ENCODE measurements at regions not wholly inside any gene's neighbourhood (a gene's known extent, or its start where the extent isn't known, plus 50 kb on each side); places are given as distances from the start of the nearest gene placed in this dataset.

- no peak for DNase-seq
These were observed 227.7 kb upstream of the B3GAT1 start for GRCh38 chr11:134639586-134640330.

GRCh38 chr11:134638796-134639430, 226.9 kb upstream of the B3GAT1 start:
- DNase-seq = no peak

GRCh38 chr11:134637091-134638015, 225.3 kb upstream of the B3GAT1 start:
- no peak for DNase-seq

GRCh38 chr11:134636071-134636470, 224.0 kb upstream of the B3GAT1 start:
- DNase-seq = no peak

GRCh38 chr11:134634897-134635831, 223.1 kb upstream of the B3GAT1 start:
- DNase-seq = no peak

- DNase-seq = no peak
These were observed 221.2 kb upstream of the B3GAT1 start for GRCh38 chr11:134633276-134633675.

- no peak for DNase-seq
These were observed 220.5 kb upstream of the B3GAT1 start for GRCh38 chr11:134632347-134633119.

- no peak for DNase-seq
These were observed 218.8 kb upstream of the B3GAT1 start for GRCh38 chr11:134630861-134631260.

GRCh38 chr11:134628426-134628825, 216.4 kb upstream of the B3GAT1 start:
- DNase-seq = no peak

GRCh38 chr11:134626032-134626431, 214.0 kb upstream of the B3GAT1 start:
- DNase-seq = no peak

- DNase-seq = no peak
These were observed 213.6 kb upstream of the B3GAT1 start for GRCh38 chr11:134625631-134626030.

GRCh38 chr11:134625151-134625550, 213.1 kb upstream of the B3GAT1 start:
- no peak for DNase-seq

GRCh38 chr11:134624166-134624920, 212.3 kb upstream of the B3GAT1 start:
- no peak for DNase-seq

- DNase-seq = no peak
These were observed 211.7 kb upstream of the B3GAT1 start for GRCh38 chr11:134623711-134624110.

GRCh38 chr11:134622458-134622857, 210.4 kb upstream of the B3GAT1 start:
- no peak for DNase-seq

- DNase-seq = no peak
These were observed 205.3 kb upstream of the B3GAT1 start for GRCh38 chr11:134617360-134617759.

- DNase-seq = no peak
These were observed 204.0 kb upstream of the B3GAT1 start for GRCh38 chr11:134616038-134616437.

- no peak for DNase-seq
These were observed 203.1 kb upstream of the B3GAT1 start for GRCh38 chr11:134615041-134615615.

GRCh38 chr11:134614141-134614540, 202.1 kb upstream of the B3GAT1 start:
- DNase-seq = no peak

- DNase-seq = no peak
These were observed 201.6 kb upstream of the B3GAT1 start for GRCh38 chr11:134613646-134614045.

Data from SHP77 treated with DMSO at 0.1 percent for 48 hours (cell line).